GM18858 (cell line): ENCODE measurements at regions not wholly inside any gene's neighbourhood (a gene's known extent, or its start where the extent isn't known, plus 50 kb on each side); places are given as distances from the start of the nearest gene placed in this dataset.

Experiments
- ATAC-seq: cut with Tn5 transposase; IDR thresholded peaks from one replicate; pipeline ENCODE4 v1.9.1; 2021; ENCODE audit not compliant: unreplicated experiment

DNA sequence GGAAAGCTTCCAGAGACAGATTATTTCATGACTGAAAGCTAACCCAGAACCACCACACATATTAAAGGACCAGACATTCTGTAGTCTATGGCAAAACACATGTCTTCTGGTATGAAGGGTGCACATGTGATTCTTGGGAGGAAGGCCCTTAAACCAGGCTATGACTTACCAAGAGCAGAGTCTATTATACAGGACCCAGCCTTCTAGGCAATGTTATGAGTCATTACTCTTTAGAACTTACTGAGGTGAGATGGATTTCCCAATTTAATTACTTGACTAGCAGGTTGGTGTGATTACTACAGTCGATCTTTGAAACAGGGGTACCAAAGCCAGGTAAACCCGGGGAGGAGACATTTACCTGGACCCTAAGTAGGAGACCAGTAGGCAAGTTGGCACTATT lies 350.8 kb downstream of the TRIB2 start:
- ATAC-seq, result no peak

DNA sequence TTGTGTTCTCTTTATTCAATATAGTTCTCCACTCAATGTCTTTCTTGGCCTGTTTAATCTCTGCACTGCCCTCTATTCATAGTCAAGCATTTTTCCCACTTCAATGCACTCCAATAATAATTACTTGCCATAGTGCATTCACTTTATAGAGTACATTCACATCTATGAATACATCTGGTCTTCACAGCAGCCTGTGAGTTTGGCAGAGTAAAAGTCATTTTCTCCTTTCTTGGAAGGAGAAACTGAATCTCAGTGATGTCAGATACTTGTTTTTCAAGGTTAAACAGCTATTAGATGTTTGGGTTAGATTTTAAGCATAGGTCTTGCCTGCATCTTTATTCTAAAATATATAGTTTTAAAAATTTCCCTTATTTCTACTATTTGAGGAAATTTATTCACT lies 373.2 kb downstream of the TRIB2 start:
- ATAC-seq, result no peak

DNA sequence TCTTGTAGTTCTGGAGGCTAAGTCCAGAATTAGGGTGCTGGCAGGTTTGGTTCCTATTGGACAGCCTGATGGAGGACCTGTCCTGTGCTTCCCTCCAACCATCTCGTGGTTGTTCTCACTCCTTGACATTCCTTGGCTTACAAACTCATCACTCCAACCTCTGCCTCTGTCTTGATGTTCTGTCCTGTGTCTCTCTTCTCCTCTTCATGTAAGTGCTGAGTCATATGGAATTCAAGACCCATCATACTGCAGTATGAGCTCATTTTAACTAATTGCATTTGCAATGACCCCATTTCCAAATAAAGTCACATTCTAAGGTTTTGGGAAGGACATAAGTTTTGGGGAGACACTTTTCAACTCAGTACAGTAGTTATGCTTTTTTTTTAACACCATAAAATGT lies 374.7 kb downstream of the TRIB2 start:
- ATAC-seq, result no peak

DNA sequence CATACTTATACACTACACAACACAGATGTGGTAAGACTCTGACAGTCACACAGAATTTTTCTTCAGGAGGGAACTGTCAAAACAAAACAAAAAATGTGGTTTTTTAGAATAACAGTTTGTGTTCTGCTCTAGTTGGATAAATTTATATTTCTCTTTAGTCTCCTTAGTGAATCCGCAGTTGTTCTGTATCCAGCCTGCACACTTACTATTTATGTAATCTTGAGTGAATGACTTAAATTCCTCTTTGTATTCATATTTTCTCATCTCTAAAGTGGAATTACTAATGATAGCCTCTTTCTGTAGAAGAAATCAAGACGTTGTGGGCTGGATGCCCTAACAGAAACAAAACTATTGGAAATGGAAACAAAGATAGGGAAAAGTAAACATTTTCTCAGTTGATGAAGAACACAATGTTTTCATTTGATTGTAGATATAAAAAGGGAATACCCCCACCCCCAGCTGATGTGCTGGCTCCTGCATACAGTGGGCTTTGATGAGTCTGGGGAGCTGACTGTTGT lies 375.2 kb downstream of the TRIB2 start:
- no peak for ATAC-seq

DNA sequence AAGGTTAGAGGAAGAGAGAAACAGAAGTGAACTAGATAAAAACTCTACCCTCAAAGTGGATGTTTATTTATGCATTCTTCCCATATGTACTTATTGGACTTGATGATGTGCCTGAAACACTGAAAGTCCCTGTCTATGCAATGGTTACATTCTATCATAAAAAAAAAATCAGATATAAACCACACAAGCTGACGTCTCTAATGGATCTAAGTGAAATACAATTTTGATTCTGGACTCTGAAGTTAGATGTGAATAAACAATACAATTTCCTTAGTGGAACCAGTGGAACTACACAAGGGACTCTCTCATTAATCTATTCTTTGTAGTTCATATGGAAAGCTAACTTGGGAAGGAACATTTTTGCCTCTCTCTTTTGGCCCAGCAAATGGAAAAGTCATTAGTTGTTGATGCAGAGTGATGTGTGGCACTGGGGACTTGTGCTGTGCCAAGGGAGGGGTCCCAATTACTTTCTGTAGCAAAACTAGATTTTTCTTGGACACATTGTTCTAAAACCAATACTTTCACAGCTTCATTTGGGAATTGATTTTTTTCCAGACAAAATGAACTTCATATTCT lies 376.8 kb downstream of the TRIB2 start:
- no peak for ATAC-seq

DNA sequence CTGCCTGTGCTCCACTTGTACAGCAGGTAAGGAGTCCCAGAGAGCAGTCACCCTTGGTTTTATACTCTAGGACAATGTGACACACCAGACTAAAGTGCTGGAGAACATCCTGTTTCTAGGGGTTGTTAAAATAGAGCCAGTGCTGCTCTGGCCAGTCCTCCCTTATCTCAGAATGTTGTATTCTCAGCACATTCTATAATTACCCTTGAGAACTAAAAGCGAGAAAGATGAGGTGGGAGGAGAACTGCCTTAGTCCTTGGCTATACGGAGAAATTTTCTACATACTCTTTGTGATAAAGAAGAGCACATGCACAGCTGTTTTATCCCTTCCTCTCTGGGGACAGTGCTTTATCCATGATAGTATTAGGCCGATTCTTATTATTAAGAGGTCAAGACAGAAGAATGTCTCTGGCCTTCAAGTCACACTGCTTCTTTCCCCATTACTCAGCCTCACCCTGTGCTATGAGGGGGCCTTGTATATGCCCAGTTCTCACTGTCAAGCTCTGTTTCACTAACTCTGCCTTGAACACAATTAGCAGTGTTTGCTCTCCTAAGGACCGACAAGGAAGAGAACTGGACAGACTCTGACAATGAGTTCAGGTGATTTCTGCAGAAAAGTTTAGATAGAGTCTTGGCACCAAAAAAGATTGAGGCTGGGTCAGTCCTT lies 385.8 kb downstream of the TRIB2 start:
- ATAC-seq, result no peak

DNA sequence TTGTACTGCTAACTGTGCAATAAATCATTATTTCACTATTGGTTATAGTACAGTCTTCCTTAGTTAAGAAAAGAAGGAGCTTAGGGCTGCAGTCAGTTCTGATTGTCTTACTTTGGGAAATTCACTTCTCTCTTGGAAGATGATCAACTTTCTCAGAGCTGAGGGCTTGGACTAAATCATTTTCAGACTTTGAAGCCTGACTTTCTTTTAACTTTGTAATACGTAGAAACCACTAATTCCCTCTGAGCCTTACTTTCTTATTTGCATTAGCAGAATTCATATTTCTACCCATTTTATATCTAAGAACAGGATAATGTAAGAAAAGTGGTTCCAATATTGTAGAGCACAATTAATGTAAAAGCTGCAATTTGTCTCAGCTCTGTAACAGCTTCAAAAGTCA lies 386.4 kb downstream of the TRIB2 start:
- ATAC-seq, result no peak

DNA sequence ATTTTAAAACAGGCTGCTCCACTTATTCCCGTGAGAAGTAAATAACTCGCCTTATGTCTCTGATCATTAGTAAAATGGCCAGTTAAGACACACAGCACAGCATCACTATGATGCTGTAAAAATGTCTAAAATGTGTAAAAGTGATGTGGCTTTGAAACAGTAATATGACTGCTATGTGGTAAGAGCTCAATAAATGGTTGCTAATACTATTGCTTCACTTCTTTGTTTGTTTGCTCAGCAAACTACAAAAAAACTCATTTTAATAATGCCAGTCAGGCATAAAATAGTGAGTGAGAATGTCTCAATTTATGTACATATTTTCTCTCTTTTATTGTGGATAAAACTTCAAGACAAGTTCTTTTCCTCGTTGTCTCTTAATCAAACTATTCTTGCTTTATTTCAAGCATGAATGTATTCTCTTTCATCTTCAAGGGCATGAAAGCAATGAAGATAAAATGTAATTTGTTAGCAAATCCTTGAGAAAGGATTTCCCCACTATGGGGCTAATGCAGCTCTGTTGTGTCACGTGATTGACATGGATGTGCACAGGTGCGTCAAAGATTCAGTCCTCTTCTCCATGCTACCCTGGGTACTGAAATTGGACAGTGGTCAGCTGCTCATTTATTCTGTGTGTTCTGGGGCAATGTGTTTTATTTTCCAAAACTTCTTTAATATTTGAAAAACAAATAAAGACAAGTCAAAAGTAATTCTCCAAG lies 387.2 kb downstream of the TRIB2 start:
- ATAC-seq, result no peak

DNA sequence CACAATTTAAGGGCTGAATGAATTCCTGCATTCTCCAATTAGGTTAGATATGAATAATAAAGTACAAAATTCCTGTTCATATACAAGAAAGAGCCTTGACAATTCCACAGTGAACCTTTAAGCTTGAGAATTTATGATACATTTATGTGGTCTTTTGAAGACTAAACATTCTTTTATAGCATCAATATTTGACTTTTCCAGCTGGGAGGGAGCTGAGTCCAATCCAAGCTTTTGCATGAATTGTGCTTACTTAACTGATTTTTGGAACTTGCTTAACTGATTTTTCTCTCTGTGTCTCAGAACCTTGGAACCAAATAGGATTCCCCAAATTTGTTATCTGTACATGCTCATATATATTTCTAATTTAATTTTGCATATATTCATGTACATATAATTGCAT lies 388.0 kb downstream of the TRIB2 start:
- ATAC-seq, result no peak

DNA sequence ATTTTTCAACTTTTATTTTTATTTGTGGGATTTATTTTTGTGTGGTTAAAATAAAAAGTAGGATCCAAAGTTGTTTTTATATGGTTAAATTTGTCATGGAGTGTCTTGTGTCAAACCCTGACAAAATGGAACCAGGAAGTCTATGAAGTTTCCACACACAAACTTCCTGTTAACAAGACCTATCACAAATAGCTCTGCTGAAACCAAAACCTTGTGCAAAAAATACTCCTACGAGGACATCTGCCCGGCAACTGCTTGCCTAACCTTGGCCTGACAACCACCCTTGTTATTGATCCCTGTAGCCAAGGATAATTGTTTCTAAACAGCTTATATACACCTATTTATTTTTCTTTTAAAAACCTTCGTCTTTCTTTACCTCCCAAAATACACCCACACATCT lies 389.6 kb downstream of the TRIB2 start:
- no peak for ATAC-seq

DNA sequence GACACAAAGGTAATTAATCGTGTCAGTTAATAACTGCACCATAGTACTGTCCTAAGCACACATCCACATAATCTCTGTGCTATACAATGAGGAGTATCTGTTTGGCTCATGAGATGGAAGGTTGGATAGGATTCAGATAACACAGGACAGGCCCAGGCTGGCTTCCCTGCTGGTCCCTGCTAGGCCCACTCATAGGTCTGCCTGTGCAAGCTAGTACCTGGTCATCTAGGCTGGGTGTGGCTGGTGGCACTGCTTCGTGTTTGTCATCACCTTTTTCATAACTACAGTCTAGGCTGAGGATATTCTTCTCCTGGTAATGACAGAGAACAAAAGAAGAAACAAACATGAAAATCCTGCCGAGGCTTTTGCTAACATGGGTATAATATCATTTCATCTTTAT lies 392.8 kb downstream of the TRIB2 start:
- no peak for ATAC-seq

DNA sequence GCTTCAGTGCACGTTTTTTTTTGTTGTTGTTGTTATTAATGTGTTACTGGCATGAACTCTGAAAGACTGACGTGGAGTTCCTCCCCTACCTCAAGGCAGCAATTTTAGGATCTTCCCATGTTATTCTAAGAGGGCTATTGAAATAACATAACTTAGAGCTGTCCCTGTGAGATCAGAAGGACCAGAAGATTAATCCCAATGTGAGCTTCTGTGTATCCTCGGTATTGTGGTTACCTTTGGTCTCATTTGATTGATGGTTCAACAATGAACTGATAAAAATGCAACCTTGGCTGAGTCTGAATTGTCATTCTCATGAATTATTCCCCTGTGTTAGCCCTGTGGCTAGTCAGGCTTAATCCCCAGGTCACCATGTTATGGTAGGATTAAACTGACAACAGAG lies 394.1 kb downstream of the TRIB2 start:
- no peak for ATAC-seq

DNA sequence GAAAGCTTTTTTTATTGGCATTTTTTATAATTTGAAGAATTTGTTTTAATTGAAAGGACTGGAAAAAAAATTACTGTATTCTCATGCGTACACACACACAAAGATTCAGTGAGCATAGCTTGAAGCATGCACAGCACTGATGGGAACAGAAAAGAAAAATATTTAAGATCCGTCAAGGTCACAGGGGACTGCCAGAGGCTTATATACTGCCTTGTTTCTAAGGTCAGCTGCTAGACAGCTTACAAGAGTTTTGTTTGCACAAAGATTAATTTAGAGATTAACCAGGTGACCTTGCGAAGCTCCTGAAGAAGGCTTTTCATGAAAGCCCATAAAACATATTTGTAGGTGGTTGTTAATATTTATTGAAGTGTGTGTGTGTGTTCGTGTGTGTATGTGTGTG lies 396.3 kb downstream of the TRIB2 start:
- no peak for ATAC-seq

DNA sequence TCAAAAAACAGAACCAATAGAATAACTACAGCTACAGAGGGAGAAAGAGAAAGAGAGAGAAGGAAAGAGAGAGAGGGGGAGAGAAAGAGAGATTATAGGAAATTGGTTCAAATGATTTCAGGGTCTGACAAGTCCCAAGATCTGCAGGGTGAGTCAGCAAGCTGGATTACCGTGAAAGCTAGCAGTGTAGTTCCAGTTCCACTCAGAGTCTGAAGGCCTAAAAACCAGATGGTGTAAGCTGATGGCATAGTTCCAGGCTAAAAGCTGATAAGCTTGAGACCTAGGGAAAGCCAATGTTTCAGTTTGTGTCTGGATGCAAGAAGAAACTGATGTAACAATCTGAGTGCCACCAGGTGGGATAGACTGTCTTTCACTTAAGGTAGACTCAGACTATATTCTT lies 397.7 kb downstream of the TRIB2 start:
- no peak for ATAC-seq

DNA sequence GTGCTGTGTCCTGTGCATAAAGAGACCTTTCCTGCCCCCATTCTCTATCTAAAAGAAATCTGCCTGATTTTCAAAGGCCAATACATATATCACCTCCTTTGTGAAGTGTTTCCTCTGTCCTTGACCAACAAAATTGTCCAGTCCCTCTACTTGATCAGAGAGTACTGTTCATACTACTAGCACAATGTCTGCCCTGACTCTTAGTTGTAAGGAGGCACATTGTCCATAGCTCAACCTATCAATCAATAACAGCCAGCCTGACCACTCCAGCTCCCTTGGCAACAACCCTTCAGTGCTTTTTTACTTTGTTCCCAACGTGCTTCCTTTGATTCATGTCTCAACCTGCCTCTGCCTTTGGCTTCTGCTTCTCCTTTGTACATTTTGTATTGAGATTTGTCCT lies 398.9 kb downstream of the TRIB2 start:
- ATAC-seq, result no peak

DNA sequence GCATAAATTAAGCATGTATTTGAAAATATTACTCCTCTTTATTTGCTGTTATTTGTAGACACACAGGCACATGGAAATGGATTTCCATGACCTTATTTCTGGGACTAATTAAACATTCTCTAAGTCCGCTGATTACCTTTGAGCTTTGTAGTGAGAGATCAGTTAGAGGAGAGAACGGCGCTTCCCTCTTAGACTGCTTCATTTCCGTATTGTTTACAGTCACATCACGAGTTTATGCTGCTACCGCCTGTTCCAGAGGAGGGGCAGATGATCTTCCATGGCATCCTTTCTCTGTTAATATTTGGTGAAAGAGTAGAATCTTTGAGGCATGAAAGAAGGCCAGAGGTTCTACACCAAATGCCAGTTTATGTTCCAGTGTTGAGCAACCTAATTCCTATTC lies 404.4 kb downstream of the TRIB2 start:
- no peak for ATAC-seq

DNA sequence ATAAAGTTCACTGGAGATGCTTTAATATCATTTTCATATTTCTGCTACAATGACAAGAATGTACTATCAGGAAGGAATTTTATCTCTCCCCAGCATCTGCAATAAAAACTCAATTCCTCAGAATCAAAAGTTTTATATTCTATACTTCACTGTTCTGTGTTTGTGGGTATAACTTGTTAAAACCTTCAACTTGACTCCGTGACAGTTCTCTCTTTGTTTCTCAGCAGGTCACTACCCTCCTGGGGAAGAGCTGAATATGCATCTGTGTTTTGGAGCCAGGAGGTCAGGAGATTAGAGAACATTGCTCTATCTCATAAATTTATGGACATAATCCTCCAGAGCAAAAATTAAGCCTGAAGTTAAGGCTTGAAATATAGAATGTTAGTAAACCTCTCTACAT lies 411.4 kb downstream of the TRIB2 start:
- no peak for ATAC-seq

DNA sequence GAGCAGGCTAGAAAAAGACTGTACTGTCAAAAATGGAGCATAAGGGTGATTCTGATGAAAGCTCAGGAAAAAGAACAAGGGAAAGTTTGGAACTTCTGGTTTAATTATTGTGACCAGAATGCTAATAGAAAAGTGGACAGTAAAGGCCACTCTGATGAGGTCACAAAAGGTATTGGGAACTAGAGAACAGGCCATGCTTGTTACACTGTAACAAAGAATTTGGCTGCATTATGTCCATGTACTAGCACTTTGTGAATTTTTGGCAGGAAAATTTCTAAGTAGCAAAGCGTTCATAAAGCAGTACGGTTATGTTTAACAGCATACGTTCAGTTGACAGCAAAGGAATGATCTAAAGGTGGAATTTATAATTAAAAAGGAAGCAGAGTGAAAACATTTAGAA lies 418.6 kb downstream of the TRIB2 start:
- no peak for ATAC-seq

DNA sequence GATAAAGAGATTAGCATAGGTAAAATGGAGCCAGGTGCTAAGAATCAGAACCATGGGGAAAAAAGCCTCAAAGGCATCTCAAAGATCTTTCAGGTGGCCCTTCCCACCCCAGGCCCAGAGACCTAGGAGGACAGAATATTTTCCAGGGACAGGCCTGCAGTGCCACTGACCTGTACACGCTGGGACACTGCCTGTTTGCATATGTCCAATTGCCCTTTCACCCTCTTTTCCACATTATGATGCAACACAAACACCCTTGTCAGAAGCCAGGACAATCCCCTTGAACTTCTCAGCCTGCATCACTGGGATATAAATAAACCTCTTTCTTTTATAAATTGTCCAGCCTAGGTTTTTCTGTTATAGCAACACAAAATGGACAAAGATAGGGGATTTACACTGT lies 419.1 kb downstream of the TRIB2 start:
- no peak for ATAC-seq

DNA sequence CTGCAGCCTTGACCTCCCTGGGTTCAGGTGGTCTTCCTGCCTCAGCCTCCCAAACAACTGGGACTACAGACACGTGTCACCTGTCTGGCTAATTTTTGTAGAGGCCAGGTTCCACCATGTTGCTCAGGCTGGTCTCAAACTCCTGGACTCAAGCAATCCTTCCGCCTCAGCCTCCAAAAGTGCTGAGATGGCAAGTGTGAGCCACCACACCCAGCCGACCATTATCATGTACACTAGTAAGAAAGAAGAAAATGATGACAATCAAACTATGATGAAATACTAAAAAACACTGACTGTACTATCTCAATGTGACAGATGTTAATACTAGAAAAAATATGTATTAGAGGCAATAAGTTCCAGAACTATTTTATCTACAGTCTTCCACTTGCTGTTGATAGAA lies 420.9 kb downstream of the TRIB2 start:
- ATAC-seq, result no peak

DNA sequence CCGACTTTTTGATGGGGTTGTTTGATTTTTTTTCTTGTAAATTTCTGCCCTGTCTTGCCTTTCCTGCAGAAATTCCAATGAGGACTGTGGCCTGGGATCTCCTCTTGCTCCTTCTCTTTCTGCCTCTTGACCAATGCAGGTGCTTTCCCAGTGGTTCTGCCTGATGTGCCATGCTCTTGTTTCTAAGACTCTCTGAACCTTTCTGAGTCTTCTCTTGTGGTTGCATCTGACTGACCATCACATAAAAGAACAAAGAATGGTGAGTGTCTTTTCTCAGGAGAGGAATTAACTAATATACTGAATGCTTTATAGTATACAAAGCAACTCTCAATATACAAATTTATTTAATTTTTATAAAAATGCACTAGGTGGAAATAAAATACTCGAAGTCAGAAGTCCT lies 424.6 kb downstream of the TRIB2 start:
- ATAC-seq, result no peak

DNA sequence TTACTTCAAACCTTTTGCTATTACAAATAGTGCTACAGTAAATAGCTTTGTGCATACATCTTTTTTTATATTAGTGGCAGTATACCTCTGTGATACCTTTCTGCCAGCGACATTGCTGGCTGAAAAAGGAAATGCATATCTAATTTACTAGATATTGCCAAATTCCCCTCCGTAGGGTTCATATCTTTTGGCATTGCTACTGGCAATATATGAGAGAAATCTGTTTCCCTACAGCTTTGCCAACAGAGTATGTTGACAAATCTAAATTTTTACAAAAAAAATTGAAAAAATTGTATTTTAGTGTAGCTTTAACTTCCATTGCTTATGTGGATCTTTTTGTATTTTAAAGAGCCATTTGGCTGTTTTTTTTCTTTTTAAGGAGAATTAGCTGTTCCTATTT lies 426.7 kb downstream of the TRIB2 start:
- ATAC-seq, result no peak
